Esophagus muscularis mucosa (tissue), 3 donors: ENCODE measurements at regions not wholly inside any gene's neighbourhood (a gene's known extent, or its start where the extent isn't known, plus 50 kb on each side); places are given as distances from the start of the nearest gene placed in this dataset.

Experiments
- POLR2A ChIP-seq: fragments of 450-650 bp; IDR thresholded peaks from one replicate; pipeline ENCODE4 v1.6.1; 2017; ENCODE audit warnings: antibody characterized with exemption, moderate library complexity, mild to moderate bottlenecking, low read depth
- POLR2AphosphoS5 ChIP-seq, 2 donors: sonication (generic); formaldehyde crosslinking; IDR thresholded peaks; one replicate each; pipeline ENCODE4 v1.6.1; 2017; ENCODE audit warnings: antibody characterized with exemption in 2 of 2
- TF ChIP-seq, protein P1 (sequence below), 3 experiments: fragments of 200-600 bp in 2 of 3; fragments of 450-650 bp in 1 of 3; sonication (generic) in 2 of 3; IDR thresholded peaks; one replicate each; pipeline ENCODE4 v1.5.1; 2017 to 2019; ENCODE audit warnings: antibody characterized with exemption in 3 of 3, mild to moderate bottlenecking in 2 of 3, moderate library complexity in 1 of 3

GRCh38 chr7:16137944-16138343 is 283.4 kb downstream of the CRPPA start:
- TF ChIP-seq, protein P1, sequence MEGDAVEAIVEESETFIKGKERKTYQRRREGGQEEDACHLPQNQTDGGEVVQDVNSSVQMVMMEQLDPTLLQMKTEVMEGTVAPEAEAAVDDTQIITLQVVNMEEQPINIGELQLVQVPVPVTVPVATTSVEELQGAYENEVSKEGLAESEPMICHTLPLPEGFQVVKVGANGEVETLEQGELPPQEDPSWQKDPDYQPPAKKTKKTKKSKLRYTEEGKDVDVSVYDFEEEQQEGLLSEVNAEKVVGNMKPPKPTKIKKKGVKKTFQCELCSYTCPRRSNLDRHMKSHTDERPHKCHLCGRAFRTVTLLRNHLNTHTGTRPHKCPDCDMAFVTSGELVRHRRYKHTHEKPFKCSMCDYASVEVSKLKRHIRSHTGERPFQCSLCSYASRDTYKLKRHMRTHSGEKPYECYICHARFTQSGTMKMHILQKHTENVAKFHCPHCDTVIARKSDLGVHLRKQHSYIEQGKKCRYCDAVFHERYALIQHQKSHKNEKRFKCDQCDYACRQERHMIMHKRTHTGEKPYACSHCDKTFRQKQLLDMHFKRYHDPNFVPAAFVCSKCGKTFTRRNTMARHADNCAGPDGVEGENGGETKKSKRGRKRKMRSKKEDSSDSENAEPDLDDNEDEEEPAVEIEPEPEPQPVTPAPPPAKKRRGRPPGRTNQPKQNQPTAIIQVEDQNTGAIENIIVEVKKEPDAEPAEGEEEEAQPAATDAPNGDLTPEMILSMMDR (IDR thresholded peaks at IDR 0.05), result no peak
- no peak for TF ChIP-seq POLR2A
- TF ChIP-seq POLR2AphosphoS5 (IDR thresholded peaks at IDR 0.05), result no peak
